ENCODE measurements at regions not wholly inside any gene's neighbourhood (a gene's known extent, or its start where the extent isn't known, plus 50 kb on each side); places are given as distances from the start of the nearest gene placed in this dataset.

- TF ChIP-seq CTCF (IDR thresholded peaks at IDR 0.05): no peak
- no peak overlapping the region for H3K27ac ChIP-seq
- DNase-seq (ENCODE audit: low spot score): no peak
- H3K4me3 ChIP-seq: no peak overlapping the region
Observed at GRCh38 chr5:168022446-168023169, 268.8 kb upstream of the WWC1 start.

GRCh38 chr5:168023191-168023590 is 268.3 kb upstream of the WWC1 start:
- no peak overlapping the region for H3K4me3 ChIP-seq
- no peak for DNase-seq (ENCODE audit: low spot score)
- no peak for TF ChIP-seq CTCF (IDR thresholded peaks at IDR 0.05)
- no peak overlapping the region for H3K27ac ChIP-seq

- DNase-seq (ENCODE audit: low spot score): no peak
- no peak for TF ChIP-seq CTCF (IDR thresholded peaks at IDR 0.05)
- Histone ChIP-seq H3K27ac (no peak overlapping the region), H3K4me3 (no peak overlapping the region)
Observed at GRCh38 chr5:168024306-168024705, 267.1 kb upstream of the WWC1 start.

- TF ChIP-seq CTCF (IDR thresholded peaks at IDR 0.05): no peak
- no peak for DNase-seq (ENCODE audit: low spot score)
- Histone ChIP-seq H3K4me3 (no peak overlapping the region), H3K27ac (no peak overlapping the region)
Observed at GRCh38 chr5:168027007-168027406, 264.4 kb upstream of the WWC1 start.

- H3K4me3 ChIP-seq: no peak overlapping the region
- DNase-seq (ENCODE audit: low spot score): no peak
- no peak overlapping the region for H3K27ac ChIP-seq
- TF ChIP-seq CTCF (IDR thresholded peaks at IDR 0.05): no peak
Observed at GRCh38 chr5:168030912-168031311, 260.5 kb upstream of the WWC1 start.

GRCh38 chr5:168031614-168032013 is 259.8 kb upstream of the WWC1 start:
- no peak for DNase-seq (ENCODE audit: low spot score)
- TF ChIP-seq CTCF (IDR thresholded peaks at IDR 0.05): no peak
- H3K27ac ChIP-seq: no peak overlapping the region
- H3K4me3 ChIP-seq: no peak overlapping the region

- TF ChIP-seq CTCF (IDR thresholded peaks at IDR 0.05): no peak
- DNase-seq (ENCODE audit: low spot score): no peak
- Histone ChIP-seq H3K27ac (no peak overlapping the region), H3K4me3 (no peak overlapping the region)
Observed at GRCh38 chr5:168039039-168039438, 252.4 kb upstream of the WWC1 start.
